IMR-90 (cell line): ENCODE measurements at regions not wholly inside any gene's neighbourhood (a gene's known extent, or its start where the extent isn't known, plus 50 kb on each side); places are given as distances from the start of the nearest gene placed in this dataset.

Source experiments
- ATAC-seq: fragments of 200-7000 bp; cut with Tn5 transposase; 2 replicates; pipeline ENCODE4 v1.9.1; 2020; ENCODE audit warnings: low read depth, mild to moderate bottlenecking, moderate library complexity
- BruUV-seq: library from RNA; stranded (reverse); fragments of 400-500 nt; replicated peaks from 2 replicates; lab custom pipeline; 2021; lab: Mats Ljungman, UMichigan
- CTCF ChIA-PET: fragments of 300-600 bp; formaldehyde crosslinking; extraction: SDS; loops from one replicate; lab custom pipeline; 2021; ENCODE audit warnings: antibody characterized with exemption; lab: Yijun Ruan, JAX
- POLR2A ChIA-PET: fragments of 300-600 bp; sonication (Branson Sonifier 250); formaldehyde crosslinking; loops from one replicate; lab custom pipeline; 2022; ENCODE audit warnings: antibody characterized with exemption; ENCODE audit not compliant: unreplicated experiment; lab: Charles Lee
- DNase-seq: peaks from one replicate; pipeline ENCODE4 v3.0.0; 2013
- H2AFZ ChIP-seq: replicated peaks from 2 replicates; pipeline ENCODE3; 2013; ENCODE audit warnings: low read length, mild to moderate bottlenecking; ENCODE audit not compliant: poor library complexity
- H2AK5ac ChIP-seq: 2 replicates; pipeline ENCODE4 v1.6.1; 2013; ENCODE audit warnings: low read depth, low read length, inconsistent platforms
- H2AK9ac ChIP-seq: replicated peaks from 2 replicates; pipeline ENCODE3; 2013; ENCODE audit warnings: mild to moderate bottlenecking, low read depth, low read length, moderate library complexity; ENCODE audit not compliant: poor library complexity
- H2BK120ac ChIP-seq: 2 replicates; pipeline ENCODE4 v1.6.1; 2013; ENCODE audit warnings: low read depth, low read length, inconsistent platforms
- H2BK15ac ChIP-seq: 3 replicates; pipeline ENCODE4 v1.6.1; 2013; ENCODE audit warnings: low read depth, low read length, inconsistent platforms
- H2BK20ac ChIP-seq: 2 replicates; pipeline ENCODE4 v1.6.1; 2013; ENCODE audit warnings: low read depth, mild to moderate bottlenecking, inconsistent platforms, low read length, moderate library complexity
- H2BK5ac ChIP-seq: 2 replicates; pipeline ENCODE4 v1.6.1; 2013; ENCODE audit warnings: mild to moderate bottlenecking, low read depth, low read length, inconsistent platforms; ENCODE audit not compliant: poor library complexity, severe bottlenecking
- H3K14ac ChIP-seq: replicated peaks from 2 replicates; pipeline ENCODE4 v1.6.1; 2013; ENCODE audit warnings: low read depth, low read length, inconsistent platforms
- H3K18ac ChIP-seq: 2 replicates; pipeline ENCODE4 v1.6.1; 2013; ENCODE audit warnings: low read depth, low read length, control low read depth
- H3K23ac ChIP-seq: 2 replicates; pipeline ENCODE4 v1.6.1; 2013; ENCODE audit warnings: low read depth, low read length, inconsistent platforms
- H3K27ac ChIP-seq: 2 replicates; pipeline ENCODE4 v1.5.1; 2013; ENCODE audit warnings: mild to moderate bottlenecking, control low read depth, low read length; ENCODE audit not compliant: insufficient read depth
- H3K27me3 ChIP-seq: 2 replicates; pipeline ENCODE4 v1.6.1; 2013; ENCODE audit warnings: low read length; ENCODE audit not compliant: control insufficient read depth, insufficient read depth
- H3K36me3 ChIP-seq: 2 replicates; pipeline ENCODE4 v1.6.1; 2013; ENCODE audit warnings: low read length, mixed read lengths; ENCODE audit not compliant: control insufficient read depth, insufficient read depth
- H3K4ac ChIP-seq: 2 replicates; pipeline ENCODE4 v1.6.1; 2013; ENCODE audit warnings: low read depth, low read length, inconsistent platforms
- H3K4me1 ChIP-seq: 2 replicates; pipeline ENCODE4 v1.6.1; 2013; ENCODE audit warnings: low read length, mixed read lengths; ENCODE audit not compliant: control insufficient read depth, insufficient read depth
- H3K4me2 ChIP-seq: 2 replicates; pipeline ENCODE4 v1.6.1; 2013; ENCODE audit warnings: low read depth, mild to moderate bottlenecking, control low read depth, low read length, moderate library complexity
- H3K4me3 ChIP-seq: 2 replicates; pipeline ENCODE4 v1.5.1; 2013; ENCODE audit warnings: low read depth, mild to moderate bottlenecking, control low read depth, low read length, moderate library complexity; ENCODE audit not compliant: insufficient read depth
- H3K56ac ChIP-seq: 2 replicates; pipeline ENCODE4 v1.6.1; 2013; ENCODE audit warnings: low read length, inconsistent platforms; ENCODE audit not compliant: insufficient read depth; ENCODE audit errors: extremely low read depth
- H3K79me1 ChIP-seq, 2 experiments: 2 replicates each; pipeline ENCODE4 v1.6.1; 2013; ENCODE audit warnings: low read length in 2 of 2, inconsistent platforms in 1 of 2, low read depth in 1 of 2
- H3K9ac ChIP-seq: 2 replicates; pipeline ENCODE4 v1.6.1; 2013; ENCODE audit warnings: low read depth, low read length, control low read depth
- H3K9me1 ChIP-seq: 2 replicates; pipeline ENCODE4 v1.6.1; 2013; ENCODE audit warnings: low read length, inconsistent platforms; ENCODE audit not compliant: insufficient read depth
- H3K9me3 ChIP-seq: 2 replicates; pipeline ENCODE4 v1.6.1; 2013; ENCODE audit warnings: low read length; ENCODE audit not compliant: control insufficient read depth, insufficient read depth
- H4K20me1 ChIP-seq: 2 replicates; pipeline ENCODE4 v1.6.1; 2013; ENCODE audit warnings: low read length, inconsistent platforms; ENCODE audit not compliant: insufficient read depth
- H4K5ac ChIP-seq: 2 replicates; pipeline ENCODE4 v1.6.1; 2013; ENCODE audit warnings: mild to moderate bottlenecking, low read depth, low read length, control low read depth
- H4K8ac ChIP-seq, 2 experiments: 2 replicates each; pipeline ENCODE4 v1.6.1; 2013; ENCODE audit warnings: low read depth in 2 of 2, low read length in 2 of 2, control low read depth in 1 of 2, inconsistent platforms in 1 of 2
- H4K91ac ChIP-seq: 2 replicates; pipeline ENCODE4 v1.6.1; 2013; ENCODE audit warnings: low read depth, low read length, inconsistent platforms; ENCODE audit not compliant: insufficient read depth
- BHLHE40 ChIP-seq: fragments of 150-350 bp; IDR thresholded peaks from 2 replicates; pipeline ENCODE4 v1.6.1; 2016; ENCODE audit warnings: mild to moderate bottlenecking, low read depth, low read length
- CEBPB ChIP-seq: IDR thresholded peaks from 2 replicates; pipeline ENCODE4 v1.6.1; 2012; ENCODE audit warnings: low read depth, low read length, improper control_type of control experiment
- CHD1 ChIP-seq: IDR thresholded peaks from 2 replicates; pipeline ENCODE4 v1.6.1; 2012; ENCODE audit warnings: low read depth, low read length, improper control_type of control experiment
- FOS ChIP-seq: fragments of 150-350 bp; IDR thresholded peaks from 2 replicates; pipeline ENCODE4 v1.6.1; 2016; ENCODE audit warnings: low read depth, low read length
- MAFK ChIP-seq: IDR thresholded peaks from 2 replicates; pipeline ENCODE4 v1.6.1; 2012; ENCODE audit warnings: low read depth, low read length, improper control_type of control experiment
- MAZ ChIP-seq: IDR thresholded peaks from 2 replicates; pipeline ENCODE4 v1.6.1; 2012; ENCODE audit warnings: low read depth, mild to moderate bottlenecking, low read length, improper control_type of control experiment, moderate library complexity, borderline replicate concordance
- MXI1 ChIP-seq: IDR thresholded peaks from 2 replicates; pipeline ENCODE4 v1.6.1; 2012; ENCODE audit warnings: low read depth, mild to moderate bottlenecking, low read length, moderate library complexity, borderline replicate concordance
- NFE2L2 ChIP-seq: fragments of 150-350 bp; IDR thresholded peaks from 2 replicates; pipeline ENCODE4 v1.6.1; 2016; ENCODE audit warnings: low read depth, mild to moderate bottlenecking, low read length
- POLR2A ChIP-seq: IDR thresholded peaks from 2 replicates; pipeline ENCODE4 v1.6.1; 2012; ENCODE audit warnings: mild to moderate bottlenecking, low read depth, low read length
- RAD21 ChIP-seq: IDR thresholded peaks from 2 replicates; pipeline ENCODE4 v1.6.1; 2012; ENCODE audit warnings: low read length, improper control_type of control experiment
- RCOR1 ChIP-seq: IDR thresholded peaks from 2 replicates; pipeline ENCODE4 v1.6.1; 2012; ENCODE audit warnings: mild to moderate bottlenecking, low read length, improper control_type of control experiment; ENCODE audit not compliant: insufficient replicate concordance
- RFX5 ChIP-seq: IDR thresholded peaks from 2 replicates; pipeline ENCODE4 v1.8.0; 2012; ENCODE audit warnings: low read depth, mild to moderate bottlenecking, low read length, moderate library complexity
- SMC3 ChIP-seq: fragments of 150-350 bp; IDR thresholded peaks from 2 replicates; pipeline ENCODE4 v1.6.1; 2016; ENCODE audit warnings: low read depth, mild to moderate bottlenecking, antibody characterized with exemption, low read length, moderate library complexity
- WGBS, 2 experiments: methylation state at CpG; one replicate each; pipeline versions ENCODE4 v1.1.5 to v1.1.7; 2013; ENCODE audit warnings: missing lambda C conversion rate in 2 of 2; ENCODE audit not compliant: insufficient read length in 1 of 2; ENCODE audit errors: extremely low coverage in 2 of 2; 5-methylcytosine and 5-hydroxymethylcytosine counted together
- dilution Hi-C: fragments of 300-500 bp; cut with HindIII; formaldehyde crosslinking; loops from one replicate; pipeline ENCODE4 v1.14.3; 2018; ENCODE audit warnings: low sequenced_read_pairs; ENCODE audit not compliant: unreplicated experiment
- in situ Hi-C: fragments of 300-500 bp; cut with MboI; formaldehyde crosslinking; loops from 3 replicates; pipeline ENCODE4 v1.14.3; 2019; ENCODE audit warnings: low sequenced_read_pairs, inconsistent platforms, mixed read lengths
- intact Hi-C: fragments of 100-400 bp; cut with micrococcal nuclease; formaldehyde crosslinking; loops from 2 replicates; pipeline ENCODE4 v1.10.0; 2022
- TF ChIP-seq, protein P1 (sequence below): conservative IDR thresholded peaks from 2 replicates; pipeline ENCODE4 v1.5.1; 2012; ENCODE audit warnings: mild to moderate bottlenecking, low read depth, low read length, improper control_type of control experiment
- TF ChIP-seq, protein P2 (sequence below): fragments of 150-350 bp; IDR thresholded peaks from 2 replicates; pipeline ENCODE4 v1.6.1; 2016; ENCODE audit warnings: low read depth, mild to moderate bottlenecking, low read length, moderate library complexity, borderline replicate concordance
- TF ChIP-seq, protein P3 (sequence below): fragments of 150-350 bp; IDR thresholded peaks from 2 replicates; pipeline ENCODE4 v1.6.1; 2017; ENCODE audit warnings: mild to moderate bottlenecking, antibody characterized with exemption, low read length, low read depth

DNA sequence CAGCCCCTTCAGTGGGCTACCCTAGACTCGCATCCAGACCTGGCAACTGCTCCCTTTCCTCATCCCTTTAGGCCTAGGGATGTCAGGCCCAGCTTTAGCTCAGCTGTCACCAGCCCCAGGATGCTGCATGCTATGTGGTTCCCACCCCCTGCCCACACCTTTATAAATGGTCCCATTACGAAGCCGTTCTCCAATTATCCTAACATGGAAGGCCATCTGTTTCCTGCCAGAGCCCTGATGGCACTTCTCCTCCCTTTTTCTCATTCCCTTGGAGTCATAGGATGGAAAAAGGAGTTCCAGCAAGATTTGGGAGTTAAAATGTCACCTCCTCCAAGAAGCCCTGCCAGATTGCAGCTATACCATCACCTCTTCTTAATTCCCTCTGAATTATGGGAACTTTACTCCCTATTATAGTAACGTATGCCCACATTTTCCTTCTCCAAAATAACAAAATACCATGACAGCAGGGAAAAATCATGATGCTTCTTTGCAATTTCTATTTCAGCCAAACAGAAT is 205.0 kb upstream of the GRIK3 start:
- dilution Hi-C loops (no loop called here), intact Hi-C loops (no loop called here), in situ Hi-C loops (no loop called here)
- Histone ChIP-seq H2BK15ac (no peak overlapping the region), H3K79me1 (no peaks in the 10 kb centered on the region), H3K14ac (no peak overlapping the region), H3K27ac (no peak overlapping the region), H4K91ac (no peak overlapping the region), H3K4me1 (no peaks in the 10 kb centered on the region), H3K18ac (no peak overlapping the region), H3K4me3 (no peak overlapping the region), H3K27me3 (no peaks in the 10 kb centered on the region), H2AK9ac (no peak overlapping the region), H2AFZ (no peak overlapping the region), H3K9me3 (no peaks in the 10 kb centered on the region), H3K36me3 (no peaks in the 10 kb centered on the region), H3K23ac (no peak overlapping the region), H3K9me1 (no peaks in the 10 kb centered on the region), H3K4ac (no peak overlapping the region), H2AK5ac (no peak overlapping the region), H2BK120ac (no peak overlapping the region), H4K20me1 (no peaks in the 10 kb centered on the region), H3K4me2 (no peak overlapping the region), H4K8ac (no peak overlapping the region), H2BK5ac (no peak overlapping the region), H2BK20ac (no peak overlapping the region), H3K56ac (no peak overlapping the region), H4K5ac (no peak overlapping the region), H3K9ac (no peak overlapping the region)
- no TSS peak for BruUV-seq
- ChIA-PET POLR2A (no interaction called here), CTCF (no interaction called here)
- ATAC-seq (no peak), DNase-seq (no peak)
- WGBS, 2 experiments = 100% methylated on average over 1 of the region's 4 CpGs; no CpG with 5 or more reads in 1 of the 2 experiments
- no peak for TF ChIP-seq BHLHE40
- TF ChIP-seq MAFK = no peak
- no peak for TF ChIP-seq CHD1
- no peak for TF ChIP-seq RFX5
- TF ChIP-seq SMC3 = no peak
- no peak for TF ChIP-seq MAZ
- TF ChIP-seq, protein P1, sequence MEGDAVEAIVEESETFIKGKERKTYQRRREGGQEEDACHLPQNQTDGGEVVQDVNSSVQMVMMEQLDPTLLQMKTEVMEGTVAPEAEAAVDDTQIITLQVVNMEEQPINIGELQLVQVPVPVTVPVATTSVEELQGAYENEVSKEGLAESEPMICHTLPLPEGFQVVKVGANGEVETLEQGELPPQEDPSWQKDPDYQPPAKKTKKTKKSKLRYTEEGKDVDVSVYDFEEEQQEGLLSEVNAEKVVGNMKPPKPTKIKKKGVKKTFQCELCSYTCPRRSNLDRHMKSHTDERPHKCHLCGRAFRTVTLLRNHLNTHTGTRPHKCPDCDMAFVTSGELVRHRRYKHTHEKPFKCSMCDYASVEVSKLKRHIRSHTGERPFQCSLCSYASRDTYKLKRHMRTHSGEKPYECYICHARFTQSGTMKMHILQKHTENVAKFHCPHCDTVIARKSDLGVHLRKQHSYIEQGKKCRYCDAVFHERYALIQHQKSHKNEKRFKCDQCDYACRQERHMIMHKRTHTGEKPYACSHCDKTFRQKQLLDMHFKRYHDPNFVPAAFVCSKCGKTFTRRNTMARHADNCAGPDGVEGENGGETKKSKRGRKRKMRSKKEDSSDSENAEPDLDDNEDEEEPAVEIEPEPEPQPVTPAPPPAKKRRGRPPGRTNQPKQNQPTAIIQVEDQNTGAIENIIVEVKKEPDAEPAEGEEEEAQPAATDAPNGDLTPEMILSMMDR = no peak
- no peak for TF ChIP-seq POLR2A
- TF ChIP-seq RCOR1 = no peak
- TF ChIP-seq RAD21 = no peak
- TF ChIP-seq CEBPB = no peak
- TF ChIP-seq, protein P2, sequence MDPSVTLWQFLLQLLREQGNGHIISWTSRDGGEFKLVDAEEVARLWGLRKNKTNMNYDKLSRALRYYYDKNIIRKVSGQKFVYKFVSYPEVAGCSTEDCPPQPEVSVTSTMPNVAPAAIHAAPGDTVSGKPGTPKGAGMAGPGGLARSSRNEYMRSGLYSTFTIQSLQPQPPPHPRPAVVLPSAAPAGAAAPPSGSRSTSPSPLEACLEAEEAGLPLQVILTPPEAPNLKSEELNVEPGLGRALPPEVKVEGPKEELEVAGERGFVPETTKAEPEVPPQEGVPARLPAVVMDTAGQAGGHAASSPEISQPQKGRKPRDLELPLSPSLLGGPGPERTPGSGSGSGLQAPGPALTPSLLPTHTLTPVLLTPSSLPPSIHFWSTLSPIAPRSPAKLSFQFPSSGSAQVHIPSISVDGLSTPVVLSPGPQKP = no peak
- TF ChIP-seq, protein P3, sequence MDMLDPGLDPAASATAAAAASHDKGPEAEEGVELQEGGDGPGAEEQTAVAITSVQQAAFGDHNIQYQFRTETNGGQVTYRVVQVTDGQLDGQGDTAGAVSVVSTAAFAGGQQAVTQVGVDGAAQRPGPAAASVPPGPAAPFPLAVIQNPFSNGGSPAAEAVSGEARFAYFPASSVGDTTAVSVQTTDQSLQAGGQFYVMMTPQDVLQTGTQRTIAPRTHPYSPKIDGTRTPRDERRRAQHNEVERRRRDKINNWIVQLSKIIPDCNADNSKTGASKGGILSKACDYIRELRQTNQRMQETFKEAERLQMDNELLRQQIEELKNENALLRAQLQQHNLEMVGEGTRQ = no peak
- TF ChIP-seq FOS = no peak
- TF ChIP-seq MXI1 = no peak
- no peak for TF ChIP-seq NFE2L2
